Endothelial cell of umbilical vein (primary cell): ENCODE measurements at regions not wholly inside any gene's neighbourhood (a gene's known extent, or its start where the extent isn't known, plus 50 kb on each side); places are given as distances from the start of the nearest gene placed in this dataset.

Experiments used
- EZH2 ChIP-seq: IDR thresholded peaks from 2 replicates; pipeline ENCODE4 v1.6.1; 2012; ENCODE audit warnings: borderline replicate concordance, low read depth, mild to moderate bottlenecking, moderate library complexity, low read length, inconsistent platforms; ENCODE audit not compliant: severe bottlenecking
- POLR2A ChIP-seq: IDR thresholded peaks from 2 replicates; pipeline ENCODE4 v1.6.1; 2012; ENCODE audit warnings: low read depth, mild to moderate bottlenecking, control low read depth, low read length
- TF ChIP-seq, protein P1 (sequence below), 2 donors: IDR thresholded peaks; 1 replicate in 1 of 2; 2 replicates in 1 of 2; pipeline ENCODE4 v1.5.1; 2011; ENCODE audit warnings: low read length in 2 of 2, mild to moderate bottlenecking in 2 of 2, moderate library complexity in 2 of 2, control low read depth in 1 of 2, inconsistent platforms in 1 of 2, low read depth in 1 of 2; ENCODE audit not compliant: insufficient read depth in 1 of 2; ENCODE audit errors: extremely low read depth in 1 of 2

DNA sequence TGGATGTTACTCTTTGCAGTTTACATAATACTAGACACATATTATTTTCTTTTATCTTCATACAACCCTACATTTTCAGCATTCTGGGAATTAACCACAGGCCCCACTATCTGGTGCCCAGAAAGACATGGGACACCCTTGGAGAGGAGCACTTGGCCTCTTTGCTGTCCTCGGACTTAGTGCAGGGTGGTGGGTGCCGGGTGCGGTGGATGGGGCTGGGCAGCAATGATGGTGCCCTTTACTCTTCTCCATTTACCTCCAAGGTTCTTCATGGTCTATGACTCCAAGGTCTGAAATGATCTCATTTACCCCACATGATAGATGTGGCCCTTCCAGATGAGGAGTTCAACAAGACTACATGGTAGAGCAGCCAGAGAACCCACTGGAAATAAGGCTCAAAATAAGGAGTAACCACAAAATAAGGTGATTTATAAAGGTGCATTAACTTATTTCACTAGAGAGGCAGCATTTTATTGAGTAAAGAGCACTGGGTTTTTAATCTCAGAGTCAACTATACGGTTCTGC, 56.2 kb upstream of the IGFBP3 start:
- TF ChIP-seq POLR2A (no peak), EZH2 (no peak)
- TF ChIP-seq, protein P1, sequence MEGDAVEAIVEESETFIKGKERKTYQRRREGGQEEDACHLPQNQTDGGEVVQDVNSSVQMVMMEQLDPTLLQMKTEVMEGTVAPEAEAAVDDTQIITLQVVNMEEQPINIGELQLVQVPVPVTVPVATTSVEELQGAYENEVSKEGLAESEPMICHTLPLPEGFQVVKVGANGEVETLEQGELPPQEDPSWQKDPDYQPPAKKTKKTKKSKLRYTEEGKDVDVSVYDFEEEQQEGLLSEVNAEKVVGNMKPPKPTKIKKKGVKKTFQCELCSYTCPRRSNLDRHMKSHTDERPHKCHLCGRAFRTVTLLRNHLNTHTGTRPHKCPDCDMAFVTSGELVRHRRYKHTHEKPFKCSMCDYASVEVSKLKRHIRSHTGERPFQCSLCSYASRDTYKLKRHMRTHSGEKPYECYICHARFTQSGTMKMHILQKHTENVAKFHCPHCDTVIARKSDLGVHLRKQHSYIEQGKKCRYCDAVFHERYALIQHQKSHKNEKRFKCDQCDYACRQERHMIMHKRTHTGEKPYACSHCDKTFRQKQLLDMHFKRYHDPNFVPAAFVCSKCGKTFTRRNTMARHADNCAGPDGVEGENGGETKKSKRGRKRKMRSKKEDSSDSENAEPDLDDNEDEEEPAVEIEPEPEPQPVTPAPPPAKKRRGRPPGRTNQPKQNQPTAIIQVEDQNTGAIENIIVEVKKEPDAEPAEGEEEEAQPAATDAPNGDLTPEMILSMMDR (IDR thresholded peaks at IDR 0.05; ENCODE audit: extremely low read depth in 1 of 2, insufficient read depth in 1 of 2, low read depth in 1 of 2, low read length in 2 of 2): no peak
